ENCODE measurements at regions not wholly inside any gene's neighbourhood (a gene's known extent, or its start where the extent isn't known, plus 50 kb on each side); places are given as distances from the start of the nearest gene placed in this dataset.

- DNase-seq (ENCODE audit: low spot score), result no peak
Observed at GRCh38 chr14:62006116-62006731, 244.0 kb downstream of the SNAPC1 start.

- no peak for DNase-seq (ENCODE audit: low spot score)
Observed at GRCh38 chr14:62015243-62015642, 253.0 kb downstream of the SNAPC1 start.

GRCh38 chr14:62015945-62016344 lies 253.7 kb downstream of the SNAPC1 start:
- no peak for DNase-seq (ENCODE audit: low spot score)

- no peak for DNase-seq (ENCODE audit: low spot score)
Observed at GRCh38 chr14:62017651-62018230, 255.5 kb downstream of the SNAPC1 start.

- no peak for DNase-seq (ENCODE audit: low spot score)
Observed at GRCh38 chr14:62018606-62019005, 256.4 kb downstream of the SNAPC1 start.

- no peak for DNase-seq (ENCODE audit: low spot score)
Observed at GRCh38 chr14:62027958-62028357, 265.7 kb downstream of the SNAPC1 start.

- DNase-seq (ENCODE audit: low spot score), result peak; percentile 14
Observed at GRCh38 chr14:62029569-62029924, 267.3 kb downstream of the SNAPC1 start.

- DNase-seq (ENCODE audit: low spot score), result no peak
Observed at GRCh38 chr14:62030387-62030786, 268.2 kb downstream of the SNAPC1 start.

GRCh38 chr14:62031504-62031903 lies 269.3 kb downstream of the SNAPC1 start:
- DNase-seq (ENCODE audit: low spot score), result no peak

GRCh38 chr14:62053188-62053587 lies 291.0 kb downstream of the SNAPC1 start:
- no peak for DNase-seq (ENCODE audit: low spot score)

- no peak for DNase-seq (ENCODE audit: low spot score)
Observed at GRCh38 chr14:62056789-62057188, 294.6 kb downstream of the SNAPC1 start.

- no peak for DNase-seq (ENCODE audit: low spot score)
Observed at GRCh38 chr14:62062645-62063044, 300.4 kb downstream of the SNAPC1 start.

- DNase-seq (ENCODE audit: low spot score), result no peak
Observed at GRCh38 chr14:62064751-62065323, 302.6 kb downstream of the SNAPC1 start.

GRCh38 chr14:62066304-62066703 lies 304.1 kb downstream of the SNAPC1 start:
- no peak for DNase-seq (ENCODE audit: low spot score)

GRCh38 chr14:62071039-62071438 lies 308.8 kb downstream of the SNAPC1 start:
- DNase-seq (ENCODE audit: low spot score), result no peak

GRCh38 chr14:62076368-62076767 lies 314.1 kb downstream of the SNAPC1 start:
- no peak for DNase-seq (ENCODE audit: low spot score)

GRCh38 chr14:62076825-62077605 lies 314.8 kb downstream of the SNAPC1 start:
- no peak for DNase-seq (ENCODE audit: low spot score)

- no peak for DNase-seq (ENCODE audit: low spot score)
Observed at GRCh38 chr14:62077676-62078261, 315.5 kb downstream of the SNAPC1 start.

- DNase-seq (ENCODE audit: low spot score), result no peak
Observed at GRCh38 chr14:62079038-62079437, 316.8 kb downstream of the SNAPC1 start.

- DNase-seq (ENCODE audit: low spot score), result no peak
Observed at GRCh38 chr14:62081012-62081612, 318.9 kb downstream of the SNAPC1 start.

- no peak for DNase-seq (ENCODE audit: low spot score)
Observed at GRCh38 chr14:62081951-62082350, 319.7 kb downstream of the SNAPC1 start.

GRCh38 chr14:62082779-62083178 lies 320.6 kb downstream of the SNAPC1 start:
- DNase-seq (ENCODE audit: low spot score), result no peak

Data from mucosa of gallbladder (tissue), 1 donor.